RCC 7860 (cell line): ENCODE measurements at regions not wholly inside any gene's neighbourhood (a gene's known extent, or its start where the extent isn't known, plus 50 kb on each side); places are given as distances from the start of the nearest gene placed in this dataset.
"Not testable (repeated sequence)": the region's sequence is repeated elsewhere in the genome, so short reads cannot be mapped to it uniquely, and the experiment has no call there.

ENCODE experiments used
- DNase-seq: peaks from one replicate; pipeline ENCODE4 v3.0.0-alpha.2; 2015; ENCODE audit warnings: low spot score
- FAIRE-seq: peaks from 2 replicates; lab custom pipeline; 2012; peaks lifted over from hg19 to GRCh38; lab: Jason Lieb, UNC

GRCh38 chr2:43149482-43150107 lies 76.8 kb downstream of the ZFP36L2 start:
- DNase-seq (no peak), FAIRE-seq (no peak)

GRCh38 chr2:43146083-43146482 lies 80.3 kb downstream of the ZFP36L2 start:
- FAIRE-seq: no peak

GRCh38 chr2:43144263-43144662 lies 82.1 kb downstream of the ZFP36L2 start:
- no peak for DNase-seq
- FAIRE-seq: no peak

More at GRCh38 chr2:43146083-43146482, 80.3 kb downstream of the ZFP36L2 start:
- no peak for DNase-seq

- DNase-seq: no peak
- FAIRE-seq: no peak
Observed at GRCh38 chr2:43143756-43144155, 82.7 kb downstream of the ZFP36L2 start.

- FAIRE-seq: no peak
- no peak for DNase-seq
Observed at GRCh38 chr2:43142921-43143438, 83.4 kb downstream of the ZFP36L2 start.

- not testable (repeated sequence) for DNase-seq, FAIRE-seq
Observed at GRCh38 chr2:43141636-43142151, 84.7 kb downstream of the ZFP36L2 start.

GRCh38 chr2:43139996-43140621 lies 86.3 kb downstream of the ZFP36L2 start:
- FAIRE-seq: no peak
- no peak for DNase-seq

- FAIRE-seq (no peak), DNase-seq (no peak)
Observed at GRCh38 chr2:43139501-43139900, 86.9 kb downstream of the ZFP36L2 start.

- DNase-seq (no peak), FAIRE-seq (no peak)
Observed at GRCh38 chr2:43138441-43138840, 88.0 kb downstream of the ZFP36L2 start.

- FAIRE-seq (no peak), DNase-seq (no peak)
Observed at GRCh38 chr2:43136876-43137275, 89.5 kb downstream of the ZFP36L2 start.

- DNase-seq: no peak
- FAIRE-seq: no peak
Observed at GRCh38 chr2:43136011-43136799, 90.2 kb downstream of the ZFP36L2 start.

- DNase-seq (no peak), FAIRE-seq (no peak)
Observed at GRCh38 chr2:43135583-43135982, 90.8 kb downstream of the ZFP36L2 start.

GRCh38 chr2:43134571-43134889 lies 91.9 kb downstream of the ZFP36L2 start:
- DNase-seq: no peak
- no peak for FAIRE-seq

GRCh38 chr2:43133708-43134570 lies 92.5 kb downstream of the ZFP36L2 start:
- no peak for DNase-seq
- no peak for FAIRE-seq

GRCh38 chr2:43133336-43133707 lies 93.1 kb downstream of the ZFP36L2 start:
- no peak for FAIRE-seq
- DNase-seq: no peak

GRCh38 chr2:43132683-43133301 lies 93.6 kb downstream of the ZFP36L2 start:
- FAIRE-seq (no peak), DNase-seq (no peak)

GRCh38 chr2:43131890-43132682 lies 94.3 kb downstream of the ZFP36L2 start:
- DNase-seq: no peak
- FAIRE-seq: no peak

- FAIRE-seq: peak; percentile 62
- DNase-seq: peak; percentile 90
Observed at GRCh38 chr2:43131051-43131889, 95.1 kb downstream of the ZFP36L2 start.

- FAIRE-seq (no peak), DNase-seq (no peak)
Observed at GRCh38 chr2:43130548-43130875, 95.9 kb downstream of the ZFP36L2 start.
